IMR-90 (cell line): ENCODE measurements at regions not wholly inside any gene's neighbourhood (a gene's known extent, or its start where the extent isn't known, plus 50 kb on each side); places are given as distances from the start of the nearest gene placed in this dataset.

ENCODE experiments used
- CTCF ChIP-seq: conservative IDR thresholded peaks from 2 replicates; pipeline ENCODE4 v1.5.1; 2012; ENCODE audit warnings: mild to moderate bottlenecking, low read depth, low read length, improper control_type of control experiment
- POLR2A ChIP-seq: IDR thresholded peaks from 2 replicates; pipeline ENCODE4 v1.6.1; 2012; ENCODE audit warnings: mild to moderate bottlenecking, low read depth, low read length
- RAD21 ChIP-seq: IDR thresholded peaks from 2 replicates; pipeline ENCODE4 v1.6.1; 2012; ENCODE audit warnings: low read length, improper control_type of control experiment
- RFX5 ChIP-seq: IDR thresholded peaks from 2 replicates; pipeline ENCODE4 v1.8.0; 2012; ENCODE audit warnings: low read depth, mild to moderate bottlenecking, low read length, moderate library complexity

DNA sequence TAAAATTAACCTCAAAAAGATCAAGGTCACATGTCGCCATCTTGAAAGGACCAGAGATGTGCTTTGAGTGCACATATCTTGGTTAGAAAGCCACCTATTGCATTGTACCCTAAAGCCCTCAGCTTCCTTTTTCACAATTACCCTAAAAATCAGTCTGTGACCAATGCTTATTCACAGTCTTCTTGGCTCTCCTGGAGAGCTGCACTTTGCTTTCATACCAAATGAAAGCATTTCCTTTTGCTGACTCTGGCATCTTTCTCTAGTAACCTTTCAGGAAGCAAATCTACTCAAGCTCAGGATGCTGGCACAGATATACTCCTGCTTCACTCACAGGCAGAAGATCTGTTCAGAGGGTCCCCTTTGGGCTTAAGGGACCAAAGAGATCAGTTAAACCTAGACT lies 160.7 kb upstream of the PUM3 start:
- TF ChIP-seq CTCF (no peak), POLR2A (no peak), RAD21 (no peak), RFX5 (no peak)
